Mesenteric fat pad (tissue), 1 donor: ENCODE measurements at regions not wholly inside any gene's neighbourhood (a gene's known extent, or its start where the extent isn't known, plus 50 kb on each side); places are given as distances from the start of the nearest gene placed in this dataset.

Experiments
- DNase-seq: peaks from one replicate; pipeline ENCODE4 v3.0.0-alpha.2; 2020; ENCODE audit warnings: low spot score
- donor health status: DM: yes; HTN: yes; CAD: no.

GRCh38 chr3:102747611-102748010 lies 312.8 kb downstream of the ZPLD1 start:
- no peak for DNase-seq

- no peak for DNase-seq
Observed at GRCh38 chr3:102748646-102749045, 313.8 kb downstream of the ZPLD1 start.

DNA sequence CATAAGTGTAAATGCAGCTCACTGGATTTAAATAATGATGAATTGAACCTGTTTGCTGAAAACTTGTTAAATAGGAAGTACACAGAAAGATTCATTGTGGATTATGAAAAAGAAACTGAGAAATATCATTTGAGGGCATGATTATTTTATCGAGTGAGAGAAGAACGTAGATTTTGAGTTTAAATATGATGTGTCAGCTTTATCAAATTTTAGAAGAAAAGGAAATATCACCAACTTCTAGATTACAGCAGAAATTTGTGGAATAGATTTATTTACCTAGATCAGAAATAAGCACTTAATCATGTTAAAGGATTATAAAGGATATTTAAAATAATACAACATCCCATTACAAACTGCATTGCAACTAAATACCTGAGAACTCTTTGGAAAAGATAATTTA lies 315.5 kb downstream of the ZPLD1 start:
- DNase-seq = no peak

DNA sequence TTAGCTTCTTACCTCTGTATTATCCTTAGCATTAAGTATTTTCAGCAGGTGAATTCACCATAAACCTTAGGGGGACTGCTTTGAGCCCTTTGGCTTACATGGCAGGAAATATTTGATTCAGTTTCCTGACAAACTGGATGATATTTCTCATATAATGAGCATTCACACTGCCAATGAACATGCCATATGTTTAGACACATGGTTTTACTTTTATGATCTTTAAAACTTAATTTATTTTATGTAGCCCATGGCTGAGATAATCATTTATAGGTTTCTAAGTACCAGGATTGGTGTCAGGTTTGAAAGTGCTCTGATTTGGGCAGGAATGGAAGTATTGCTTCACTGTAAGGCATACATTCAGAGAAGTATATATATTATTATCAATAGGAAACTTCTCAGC lies 319.1 kb downstream of the ZPLD1 start:
- DNase-seq = no peak

- no peak for DNase-seq
Observed at GRCh38 chr3:102756706-102757105, 321.9 kb downstream of the ZPLD1 start.

GRCh38 chr3:102757950-102758349 lies 323.1 kb downstream of the ZPLD1 start:
- no peak for DNase-seq

DNA sequence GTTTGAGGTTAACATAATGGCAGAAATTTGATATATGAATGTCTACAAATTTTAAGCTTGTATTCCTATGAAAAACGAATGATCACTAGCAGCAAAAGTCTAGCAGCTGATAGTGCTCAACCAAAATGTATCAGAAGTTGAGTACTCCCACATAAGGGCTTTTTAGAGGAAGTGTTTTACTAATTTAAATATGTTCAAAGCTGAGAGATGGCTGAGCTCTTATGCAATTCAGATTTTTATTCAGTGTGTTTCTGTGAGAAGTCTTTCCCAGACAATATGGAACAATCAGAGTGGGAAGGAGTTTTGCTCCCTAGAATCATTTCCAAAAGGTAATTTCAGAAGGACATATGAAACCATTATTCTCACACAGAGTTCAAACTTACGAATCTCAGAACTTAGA lies 327.0 kb downstream of the ZPLD1 start:
- no peak for DNase-seq

GRCh38 chr3:102790747-102791325 lies 356.0 kb downstream of the ZPLD1 start:
- no peak for DNase-seq

GRCh38 chr3:102791641-102792589 lies 357.1 kb downstream of the ZPLD1 start:
- no peak for DNase-seq

DNA sequence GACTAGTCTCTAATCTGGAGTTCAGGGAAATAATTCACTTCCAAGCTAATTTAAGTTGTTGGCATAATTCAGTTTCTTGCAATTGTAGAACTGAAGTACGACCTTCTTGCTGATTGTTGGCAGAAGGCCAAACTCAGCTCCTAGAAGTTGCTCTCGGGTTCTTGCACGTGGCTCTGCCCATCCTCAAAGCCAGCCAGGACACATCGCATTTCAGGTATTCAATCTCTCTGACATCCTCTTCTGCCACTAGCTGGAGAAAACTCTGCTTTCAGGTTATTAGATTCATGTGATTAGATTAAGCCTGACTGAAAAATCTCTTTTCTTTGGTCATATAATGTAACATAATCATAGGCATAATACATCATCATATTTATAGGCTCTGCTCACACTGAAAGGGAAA lies 362.0 kb downstream of the ZPLD1 start:
- DNase-seq = no peak

GRCh38 chr3:102802819-102803420 lies 368.1 kb downstream of the ZPLD1 start:
- no peak for DNase-seq

DNA sequence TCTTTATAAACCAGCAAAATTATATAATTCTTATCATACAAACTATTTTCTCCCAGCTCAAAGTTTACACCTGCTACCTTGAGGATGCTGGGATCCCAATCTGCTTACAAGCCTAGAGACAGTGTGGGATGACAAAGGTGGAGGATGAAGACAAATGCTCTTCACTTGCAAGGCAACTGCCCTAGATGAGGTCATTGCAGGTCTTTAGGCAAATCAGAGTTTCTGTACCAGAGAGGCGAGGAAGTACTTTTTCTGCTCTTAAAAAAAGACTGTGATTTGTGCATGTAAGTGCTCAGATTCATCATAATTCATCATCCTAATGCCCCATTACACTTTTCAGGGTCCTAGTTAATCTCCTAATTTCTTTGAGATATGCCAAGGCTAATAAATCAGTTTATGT lies 376.1 kb downstream of the ZPLD1 start:
- no peak for DNase-seq

DNA sequence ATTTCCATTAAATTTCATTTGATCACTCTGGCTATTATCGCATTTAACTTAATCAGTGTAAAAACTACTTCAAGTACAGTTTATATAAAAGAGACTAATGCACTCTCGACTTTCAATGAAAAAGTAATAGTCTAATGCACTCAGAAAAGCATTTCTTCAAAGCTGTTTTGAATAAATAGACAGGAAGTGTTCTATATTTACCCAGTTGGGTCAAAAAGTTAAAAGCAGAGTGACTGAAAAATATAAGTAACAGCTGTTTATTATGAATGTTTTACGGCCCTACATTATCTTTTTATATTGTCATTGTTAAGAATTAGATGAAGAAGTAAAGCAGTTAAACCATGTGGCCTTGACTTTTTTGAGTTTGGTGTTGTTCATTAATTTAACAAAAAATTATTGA lies 391.8 kb downstream of the ZPLD1 start:
- no peak for DNase-seq

- DNase-seq = no peak
Observed at GRCh38 chr3:102827386-102827785, 392.6 kb downstream of the ZPLD1 start.

GRCh38 chr3:102830415-102830814 lies 395.6 kb downstream of the ZPLD1 start:
- no peak for DNase-seq

DNA sequence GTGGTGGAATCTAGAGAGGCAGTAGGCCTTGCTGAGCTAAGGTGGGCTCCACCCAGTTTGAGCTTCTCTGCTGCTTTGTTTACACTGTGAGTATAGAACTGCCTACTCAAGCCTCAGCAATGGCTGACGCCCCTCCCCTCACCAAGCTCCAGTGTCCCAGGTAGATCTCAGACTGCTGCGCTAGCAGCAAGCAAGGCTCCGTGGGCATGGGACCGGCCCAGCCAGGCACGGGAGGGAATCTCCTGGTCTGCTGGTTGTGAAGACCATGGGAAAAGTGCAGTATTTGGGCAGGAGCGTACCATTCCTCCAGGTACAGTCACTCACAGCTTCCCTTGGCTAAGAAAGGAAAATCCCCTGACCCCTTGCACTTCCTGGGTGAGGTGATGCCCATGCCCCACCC lies 407.1 kb downstream of the ZPLD1 start:
- DNase-seq = no peak

DNA sequence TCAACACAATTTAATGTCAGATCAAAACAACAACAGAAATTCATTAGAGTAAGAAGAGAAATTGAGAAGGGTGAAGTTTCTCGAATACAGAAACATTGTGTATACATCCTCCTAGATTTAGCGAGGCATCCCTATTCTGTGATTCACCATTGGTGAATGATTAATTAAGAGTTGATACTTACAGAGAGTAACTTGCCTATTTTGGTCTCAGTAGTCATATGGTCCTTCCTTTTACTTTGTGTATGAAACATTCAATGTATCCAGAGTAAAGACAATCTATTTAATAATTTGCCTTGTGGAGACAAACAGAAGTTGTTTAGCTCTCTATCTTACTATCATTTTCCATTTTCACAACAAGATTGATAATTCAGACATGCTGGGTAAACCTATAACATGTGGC lies 432.0 kb downstream of the ZPLD1 start:
- DNase-seq = no peak

- no peak for DNase-seq
Observed at GRCh38 chr3:102883515-102883914, 448.7 kb downstream of the ZPLD1 start.

- no peak for DNase-seq
Observed at GRCh38 chr3:102885289-102885688, 450.5 kb downstream of the ZPLD1 start.

DNA sequence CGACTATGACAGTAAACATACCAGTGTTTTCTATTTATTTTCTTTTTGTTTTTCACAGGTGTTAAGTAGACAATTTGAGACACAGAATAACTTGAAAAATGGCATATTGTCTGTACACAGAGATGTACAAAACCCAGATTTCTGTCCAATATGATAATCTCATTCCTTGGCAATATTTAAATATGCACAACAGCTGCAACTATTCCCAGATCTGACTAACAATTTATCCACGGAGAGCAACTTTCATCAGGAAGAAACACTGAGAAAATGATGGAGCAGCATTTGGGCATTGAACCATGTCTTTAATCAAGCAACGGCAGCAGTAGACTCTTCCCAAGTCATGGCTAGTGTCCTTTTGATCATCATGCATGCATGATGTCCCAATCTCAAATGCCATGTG lies 452.6 kb downstream of the ZPLD1 start:
- DNase-seq = no peak

- no peak for DNase-seq
Observed at GRCh38 chr3:102896851-102897621, 462.2 kb downstream of the ZPLD1 start.

- no peak for DNase-seq
Observed at GRCh38 chr3:102904629-102905028, 469.8 kb downstream of the ZPLD1 start.
